PC-9 (cell line): ENCODE measurements at regions not wholly inside any gene's neighbourhood (a gene's known extent, or its start where the extent isn't known, plus 50 kb on each side); places are given as distances from the start of the nearest gene placed in this dataset.
A peak's percentile ranks its signal among the peaks of the same experiment; 100 is the strongest.

ENCODE experiments used
- BruUV-seq: library from RNA; stranded (reverse); fragments of 400-500 nt; replicated peaks from 2 replicates; lab custom pipeline; 2021; lab: Mats Ljungman, UMichigan
- CTCF ChIA-PET: fragments of 300-600 bp; sonication (Branson Sonifier 250); formaldehyde crosslinking; loops from one replicate; lab custom pipeline; 2022; ENCODE audit warnings: antibody characterized with exemption; lab: Charles Lee
- POLR2A ChIA-PET: fragments of 300-600 bp; sonication (Branson Sonifier 250); formaldehyde crosslinking; loops from one replicate; lab custom pipeline; 2022; ENCODE audit warnings: antibody characterized with exemption; ENCODE audit not compliant: unreplicated experiment; lab: Charles Lee
- DNase-seq, 2 experiments: peaks; one replicate each; pipeline versions ENCODE4 v3.0.0 to v3.0.0-alpha.2; 2015 to 2022; ENCODE audit warnings: mixed read lengths in 1 of 2
- H2AFZ ChIP-seq: fragments of 200-600 bp; sonication (generic); 2 replicates; pipeline ENCODE4 v1.8.1; 2017; ENCODE audit warnings: antibody characterized with exemption
- H3F3A ChIP-seq: fragments of 200-600 bp; sonication (generic); 2 replicates; pipeline ENCODE4 v1.8.1; 2017; ENCODE audit warnings: antibody characterized with exemption, mild to moderate bottlenecking, low read depth; ENCODE audit not compliant: insufficient read depth
- H3K27ac ChIP-seq: fragments of 200-600 bp; sonication (generic); 2 replicates; pipeline ENCODE4 v1.6.1; 2016; ENCODE audit warnings: mixed run types
- H3K27me3 ChIP-seq: fragments of 200-600 bp; sonication (generic); 2 replicates; pipeline ENCODE4 v1.6.1; 2016; ENCODE audit warnings: low read depth, mixed run types; ENCODE audit not compliant: insufficient read depth
- H3K36me3 ChIP-seq: fragments of 200-600 bp; sonication (generic); 2 replicates; pipeline ENCODE4 v1.6.1; 2016; ENCODE audit warnings: low read depth, mixed run types
- H3K4me1 ChIP-seq: fragments of 200-600 bp; sonication (generic); replicated peaks from 2 replicates; pipeline ENCODE4 v1.6.1; 2016; ENCODE audit warnings: mixed run types; ENCODE audit not compliant: insufficient read depth
- H3K4me2 ChIP-seq: fragments of 200-600 bp; sonication (generic); 2 replicates; pipeline ENCODE4 v1.6.1; 2017; ENCODE audit warnings: mixed run types
- H3K4me3 ChIP-seq: fragments of 200-600 bp; sonication (generic); 2 replicates; pipeline ENCODE4 v1.6.1; 2016; ENCODE audit warnings: mixed run types
- H3K79me2 ChIP-seq: fragments of 200-600 bp; sonication (generic); 2 replicates; pipeline ENCODE4 v1.6.1; 2017; ENCODE audit warnings: low read depth, mixed run types
- H3K9me2 ChIP-seq: fragments of 200-600 bp; sonication (generic); 2 replicates; pipeline ENCODE4 v1.8.1; 2017; ENCODE audit warnings: mild to moderate bottlenecking; ENCODE audit not compliant: insufficient read depth
- H3K9me3 ChIP-seq: fragments of 200-600 bp; sonication (generic); 2 replicates; pipeline ENCODE4 v1.8.1; 2016; ENCODE audit warnings: low read depth; ENCODE audit not compliant: insufficient read depth
- H4K20me1 ChIP-seq: fragments of 200-600 bp; sonication (generic); 2 replicates; pipeline ENCODE4 v1.8.1; 2017; ENCODE audit not compliant: insufficient read depth
- CTCF ChIP-seq: fragments of 200-600 bp; sonication (generic); conservative IDR thresholded peaks from 2 replicates; pipeline ENCODE4 v1.6.1; 2017; ENCODE audit warnings: mixed run types, antibody characterized with exemption, mild to moderate bottlenecking, moderate library complexity
- EZH2 ChIP-seq: fragments of 200-600 bp; sonication (generic); IDR thresholded peaks from 2 replicates; pipeline ENCODE4 v1.8.0; 2017; ENCODE audit warnings: antibody characterized with exemption, low read depth
- intact Hi-C: fragments of 100-400 bp; cut with micrococcal nuclease; formaldehyde crosslinking; loops from one replicate; pipeline ENCODE4 v1.10.0; 2022; ENCODE audit not compliant: unreplicated experiment

GRCh38 chr5:103474677-103475076, 87.9 kb downstream of the NUDT12 start:
- Histone ChIP-seq H3K9me2 (no peaks in the 10 kb centered on the region), H3K79me2 (no peaks in the 10 kb centered on the region), H3K9me3 (no peaks in the 10 kb centered on the region), H3K4me3 (no peak overlapping the region), H3K36me3 (no peaks in the 10 kb centered on the region), H3K4me2 (no peak overlapping the region), H3F3A (no peaks in the 10 kb centered on the region), H4K20me1 (no peaks in the 10 kb centered on the region), H2AFZ (no peak overlapping the region), H3K27me3 (no peaks in the 10 kb centered on the region), H3K4me1 (peaks cover 13% of the 10 kb centered on the region), H3K27ac (no peak overlapping the region)
- ChIA-PET CTCF (interaction anchor here (0.6 to 0.9 kb wide), 3 partner anchors 215 to 290 kb away, joined by 3 read pairs; partner anchors contain the start of gene MACIR), POLR2A (no interaction called here)
- TF ChIP-seq CTCF (no peak), EZH2 (no peak)
- intact Hi-C loops = loop anchor here (1.0 to 10.0 kb wide), 9 partner anchors 24 to 937 kb away; partner anchors contain the start of gene MACIR
- DNase-seq = no peak
- no TSS peak for BruUV-seq

GRCh38 chr5:103473725-103474124, 88.9 kb downstream of the NUDT12 start:
- H3K9me2 ChIP-seq = no peaks in the 10 kb centered on the region
- no peak for DNase-seq
- no peak overlapping the region for H3K4me2 ChIP-seq
- H3F3A ChIP-seq = no peaks in the 10 kb centered on the region
- ChIA-PET CTCF (no interaction called here), POLR2A (no interaction called here)
- TF ChIP-seq CTCF (no peak), EZH2 (no peak)
- no peaks in the 10 kb centered on the region for H3K79me2 ChIP-seq
- H3K4me1 ChIP-seq = peaks cover 13% of the 10 kb centered on the region
- intact Hi-C loops = loop anchor here (2.0 to 10.0 kb wide), 5 partner anchors 23 to 789 kb away; no protein-coding TSS in a partner anchor
- H3K4me3 ChIP-seq = no peak overlapping the region
- no peaks in the 10 kb centered on the region for H3K9me3 ChIP-seq
- no TSS peak for BruUV-seq
- no peaks in the 10 kb centered on the region for H3K27me3 ChIP-seq
- no peak overlapping the region for H2AFZ ChIP-seq
- no peak overlapping the region for H3K27ac ChIP-seq
- no peaks in the 10 kb centered on the region for H3K36me3 ChIP-seq
- no peaks in the 10 kb centered on the region for H4K20me1 ChIP-seq

GRCh38 chr5:103472830-103473229, 89.8 kb downstream of the NUDT12 start:
- peak in 1 of 2 experiments; percentile 63 for DNase-seq
- Histone ChIP-seq H3K27ac (no peak overlapping the region), H4K20me1 (no peaks in the 10 kb centered on the region), H3K9me3 (no peaks in the 10 kb centered on the region), H3F3A (no peaks in the 10 kb centered on the region), H3K27me3 (no peaks in the 10 kb centered on the region), H3K4me2 (0 out of 2 replicates have a peak overlapping the region, but pooled peaks have one; percentile 1), H3K9me2 (no peaks in the 10 kb centered on the region), H3K4me1 (peaks cover 13% of the 10 kb centered on the region), H3K36me3 (no peaks in the 10 kb centered on the region), H2AFZ (no peak overlapping the region), H3K4me3 (no peak overlapping the region), H3K79me2 (no peaks in the 10 kb centered on the region)
- no TSS peak for BruUV-seq
- ChIA-PET CTCF (no interaction called here), POLR2A (interaction anchor here (0.8 kb wide), 1 partner anchor 865 kb away, joined by 3 read pairs; no protein-coding TSS in a partner anchor)
- no peak for TF ChIP-seq CTCF
- no peak for TF ChIP-seq EZH2
- intact Hi-C loops = loop anchor here (10.0 kb wide), 3 partner anchors 78 to 788 kb away; no protein-coding TSS in a partner anchor
